ENCODE measurements at regions not wholly inside any gene's neighbourhood (a gene's known extent, or its start where the extent isn't known, plus 50 kb on each side); places are given as distances from the start of the nearest gene placed in this dataset.

DNA sequence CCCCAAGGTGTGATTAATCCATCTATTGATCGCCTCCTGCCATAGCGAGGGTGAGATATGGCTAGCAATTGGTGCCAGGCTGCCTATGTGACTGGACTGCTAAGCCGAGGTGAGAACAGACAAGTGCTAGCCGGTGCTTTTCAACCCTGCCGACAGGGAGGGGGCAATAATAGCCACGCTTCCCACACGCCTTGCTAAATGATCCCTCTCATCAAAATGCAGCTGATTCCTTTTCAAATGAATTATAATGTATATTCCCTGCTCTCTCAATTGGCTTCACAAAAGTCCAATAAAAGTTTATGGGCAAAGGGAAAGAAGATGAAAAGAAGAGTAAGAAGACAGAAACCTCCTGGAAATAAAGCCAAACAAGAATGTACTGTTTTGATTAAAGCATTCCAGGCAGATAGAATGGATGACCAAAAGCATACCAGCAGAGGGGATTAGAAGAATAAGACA, 235.6 kb downstream of the ICOS start:
- H3K27me3 ChIP-seq = no peaks in the 10 kb centered on the region
- H3K36me3 ChIP-seq = no peaks in the 10 kb centered on the region
- TF ChIP-seq EP300 (IDR thresholded peaks at IDR 0.05) (no peak), POLR2AphosphoS5 (IDR thresholded peaks at IDR 0.05) (no peak), POLR2A (IDR thresholded peaks at IDR 0.05; ENCODE audit: low read depth) (no peak)
- TF ChIP-seq, protein P1, sequence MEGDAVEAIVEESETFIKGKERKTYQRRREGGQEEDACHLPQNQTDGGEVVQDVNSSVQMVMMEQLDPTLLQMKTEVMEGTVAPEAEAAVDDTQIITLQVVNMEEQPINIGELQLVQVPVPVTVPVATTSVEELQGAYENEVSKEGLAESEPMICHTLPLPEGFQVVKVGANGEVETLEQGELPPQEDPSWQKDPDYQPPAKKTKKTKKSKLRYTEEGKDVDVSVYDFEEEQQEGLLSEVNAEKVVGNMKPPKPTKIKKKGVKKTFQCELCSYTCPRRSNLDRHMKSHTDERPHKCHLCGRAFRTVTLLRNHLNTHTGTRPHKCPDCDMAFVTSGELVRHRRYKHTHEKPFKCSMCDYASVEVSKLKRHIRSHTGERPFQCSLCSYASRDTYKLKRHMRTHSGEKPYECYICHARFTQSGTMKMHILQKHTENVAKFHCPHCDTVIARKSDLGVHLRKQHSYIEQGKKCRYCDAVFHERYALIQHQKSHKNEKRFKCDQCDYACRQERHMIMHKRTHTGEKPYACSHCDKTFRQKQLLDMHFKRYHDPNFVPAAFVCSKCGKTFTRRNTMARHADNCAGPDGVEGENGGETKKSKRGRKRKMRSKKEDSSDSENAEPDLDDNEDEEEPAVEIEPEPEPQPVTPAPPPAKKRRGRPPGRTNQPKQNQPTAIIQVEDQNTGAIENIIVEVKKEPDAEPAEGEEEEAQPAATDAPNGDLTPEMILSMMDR (IDR thresholded peaks at IDR 0.05) = no peak
- H3K27ac ChIP-seq (replicated peaks in 1 of 4) = no peak overlapping the region
- no peaks in the 10 kb centered on the region for H3K4me1 ChIP-seq
- intact Hi-C loops (cut with DNase I) = loop anchor here (10.0 kb wide), 1 partner anchor 147 kb away; no protein-coding TSS in a partner anchor
- WGBS = 70% methylated on average over 7 of the region's 7 CpGs
- DNase-seq (ENCODE audit: extremely low spot score) = no peak
- H3K9me3 ChIP-seq = no peaks in the 10 kb centered on the region
- H3K4me3 ChIP-seq = no peak overlapping the region

DNA sequence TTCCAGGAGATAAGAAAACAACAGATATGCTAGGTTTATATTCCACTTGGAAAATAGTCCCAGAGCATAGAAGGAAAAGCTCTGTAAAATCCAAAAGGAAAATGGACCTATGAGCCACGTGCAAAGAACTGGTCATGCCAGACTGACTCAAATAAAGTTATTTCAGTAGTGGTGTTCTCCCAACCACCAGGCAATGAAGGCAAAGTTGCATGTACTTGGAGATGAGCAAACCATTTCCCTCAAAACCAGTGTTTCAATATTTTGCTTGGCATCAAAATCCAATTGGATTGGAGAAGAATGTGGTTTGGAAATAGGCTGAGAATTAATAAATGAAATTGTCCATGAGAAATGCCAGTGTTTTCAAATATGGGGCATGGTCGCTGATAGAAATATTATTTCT, 237.5 kb downstream of the ICOS start:
- Histone ChIP-seq H3K4me1 (no peaks in the 10 kb centered on the region), H3K4me3 (no peak overlapping the region), H3K36me3 (no peaks in the 10 kb centered on the region), H3K9me3 (no peaks in the 10 kb centered on the region), H3K27ac (replicated peaks in 1 of 4) (no peak overlapping the region), H3K27me3 (no peaks in the 10 kb centered on the region)
- TF ChIP-seq POLR2A (IDR thresholded peaks at IDR 0.05; ENCODE audit: low read depth) = no peak
- TF ChIP-seq, protein P1 (IDR thresholded peaks at IDR 0.05) = no peak
- no peak for TF ChIP-seq POLR2AphosphoS5 (IDR thresholded peaks at IDR 0.05)
- no peak for TF ChIP-seq EP300 (IDR thresholded peaks at IDR 0.05)
- intact Hi-C loops (cut with DNase I) = loop anchor here (10.0 kb wide), 1 partner anchor 149 kb away; no protein-coding TSS in a partner anchor
- WGBS = 37% methylated on average over 2 of the region's 2 CpGs
- no peak for DNase-seq (ENCODE audit: extremely low spot score)

DNA sequence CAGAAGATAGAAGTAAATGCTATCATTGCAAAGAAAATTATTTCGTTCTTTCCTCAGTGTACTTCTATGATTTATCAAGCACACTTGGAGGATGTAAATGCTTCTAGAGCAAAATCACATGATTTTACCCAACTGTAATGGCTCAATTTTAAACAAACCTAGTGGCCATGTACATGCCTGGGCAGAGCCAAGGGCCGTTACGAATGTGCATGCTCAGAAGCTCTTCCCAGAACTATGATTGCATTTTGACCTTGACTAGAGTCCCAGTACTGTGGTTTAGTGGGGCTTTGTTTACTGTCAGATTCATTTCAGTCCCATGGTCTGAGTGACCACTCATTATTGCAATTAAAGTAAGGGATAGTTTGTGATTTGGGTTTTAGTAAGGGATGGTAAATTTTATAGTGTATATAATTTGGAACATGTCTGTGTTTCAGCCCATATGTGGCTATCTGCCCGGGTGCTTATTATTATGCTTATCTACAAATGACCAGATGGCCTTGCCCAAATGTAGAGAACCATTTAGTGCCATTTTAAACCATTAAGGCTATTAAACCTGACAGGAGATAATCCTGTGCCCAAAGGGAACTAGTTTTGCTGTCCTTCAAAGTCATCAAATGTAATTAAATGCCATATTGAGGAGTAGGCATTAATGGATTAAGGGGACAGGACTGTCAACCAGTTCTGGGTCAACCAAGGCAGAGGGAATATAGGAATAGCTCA, 239.1 kb downstream of the ICOS start:
- Histone ChIP-seq H3K27ac (replicated peaks in 1 of 4) (no peak overlapping the region), H3K27me3 (no peaks in the 10 kb centered on the region), H3K36me3 (no peaks in the 10 kb centered on the region), H3K9me3 (no peaks in the 10 kb centered on the region), H3K4me1 (no peaks in the 10 kb centered on the region), H3K4me3 (no peak overlapping the region)
- intact Hi-C loops (cut with DNase I) = loop anchor here (5.0 to 10.0 kb wide), 2 partner anchors 68 to 151 kb away; no protein-coding TSS in a partner anchor
- 90% methylated on average over 4 of the region's 4 CpGs for WGBS
- DNase-seq (ENCODE audit: extremely low spot score) = no peak
- TF ChIP-seq POLR2AphosphoS5 (IDR thresholded peaks at IDR 0.05) (no peak), POLR2A (IDR thresholded peaks at IDR 0.05; ENCODE audit: low read depth) (no peak), EP300 (IDR thresholded peaks at IDR 0.05) (no peak)
- TF ChIP-seq, protein P1 (IDR thresholded peaks at IDR 0.05) = no peak

DNA sequence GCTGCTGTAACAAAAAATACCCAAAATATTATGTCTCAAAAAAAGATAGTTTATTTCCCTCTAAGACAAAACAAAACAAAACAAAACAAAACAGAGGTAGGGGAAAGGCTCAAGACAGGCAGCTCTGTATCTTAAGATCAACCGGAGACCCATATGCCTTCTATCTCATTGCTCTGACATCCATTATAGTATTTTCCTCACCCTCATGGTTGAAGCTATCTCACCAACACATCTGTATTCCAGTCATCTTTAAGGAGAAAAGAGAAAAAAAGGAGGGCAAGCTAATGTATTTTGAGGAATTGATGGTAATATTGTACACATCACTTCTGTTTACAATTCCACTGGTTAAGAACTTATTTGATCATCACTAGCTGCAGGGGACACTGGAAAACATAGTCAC, 239.7 kb downstream of the ICOS start:
- Histone ChIP-seq H3K36me3 (no peaks in the 10 kb centered on the region), H3K4me1 (no peaks in the 10 kb centered on the region), H3K27ac (replicated peaks in 1 of 4) (no peak overlapping the region), H3K9me3 (no peaks in the 10 kb centered on the region), H3K4me3 (no peak overlapping the region), H3K27me3 (no peaks in the 10 kb centered on the region)
- intact Hi-C loops (cut with DNase I) = loop anchor here (5.0 to 10.0 kb wide), 2 partner anchors 69 to 152 kb away; no protein-coding TSS in a partner anchor
- DNase-seq (ENCODE audit: extremely low spot score) = no peak
- 95% methylated on average over 1 of the region's 1 CpG for WGBS
- no peak for TF ChIP-seq EP300 (IDR thresholded peaks at IDR 0.05)
- no peak for TF ChIP-seq POLR2A (IDR thresholded peaks at IDR 0.05; ENCODE audit: low read depth)
- TF ChIP-seq POLR2AphosphoS5 (IDR thresholded peaks at IDR 0.05) = no peak
- TF ChIP-seq, protein P1 (IDR thresholded peaks at IDR 0.05) = no peak

Data from esophagus muscularis mucosa (tissue), 4 donors.